IPS DF 6.9 (cell line): ENCODE measurements at regions not wholly inside any gene's neighbourhood (a gene's known extent, or its start where the extent isn't known, plus 50 kb on each side); places are given as distances from the start of the nearest gene placed in this dataset.
"Not testable (repeated sequence)": the region's sequence is repeated elsewhere in the genome, so short reads cannot be mapped to it uniquely, and the experiment has no call there.

Source experiments
- DNase-seq: peaks from one replicate; pipeline ENCODE4 v3.0.0-alpha.2; 2013; ENCODE audit warnings: low read depth, low spot score
- H3K27ac ChIP-seq: one replicate; pipeline ENCODE4 v1.5.1; 2013; ENCODE audit warnings: low read length, control low read depth
- H3K27me3 ChIP-seq: 2 replicates; pipeline ENCODE4 v1.6.1; 2013; ENCODE audit warnings: mild to moderate bottlenecking, low read length; ENCODE audit not compliant: control insufficient read depth, insufficient read depth
- H3K36me3 ChIP-seq: 2 replicates; pipeline ENCODE4 v1.6.1; 2013; ENCODE audit warnings: low read length; ENCODE audit not compliant: control insufficient read depth, insufficient read depth
- H3K4me1 ChIP-seq: 2 replicates; pipeline ENCODE4 v1.6.1; 2013; ENCODE audit warnings: low read length; ENCODE audit not compliant: control insufficient read depth, insufficient read depth
- H3K4me3 ChIP-seq: 2 replicates; pipeline ENCODE4 v1.5.1; 2013; ENCODE audit warnings: mild to moderate bottlenecking, low read length
- H3K9me3 ChIP-seq: 2 replicates; pipeline ENCODE4 v1.6.1; 2013; ENCODE audit warnings: low read length, inconsistent platforms; ENCODE audit not compliant: control insufficient read depth, insufficient read depth
- WGBS: extraction: QIAGEN DNeasy Blood & Tissue Kit; methylation state at CpG from one replicate; pipeline ENCODE4 v1.1.7; 2013; ENCODE audit warnings: mixed read lengths, missing lambda C conversion rate; ENCODE audit not compliant: insufficient read length, insufficient coverage; 5-methylcytosine and 5-hydroxymethylcytosine counted together

GRCh38 chr1:213415691-213416380 is 364.8 kb downstream of the RPS6KC1 start:
- no peaks in the 10 kb centered on the region; the same call in 1 of the 2 replicates for H3K4me1 ChIP-seq
- H3K27ac ChIP-seq: no peak overlapping the region
- WGBS: no CpG with 5 or more reads among the region's 10 CpGs
- H3K4me3 ChIP-seq: no peak overlapping the region
- no peaks in the 10 kb centered on the region for H3K36me3 ChIP-seq
- H3K9me3 ChIP-seq: no peaks in the 10 kb centered on the region
- no peaks in the 10 kb centered on the region for H3K27me3 ChIP-seq
- DNase-seq: no peak

- Histone ChIP-seq H3K36me3 (no peaks in the 10 kb centered on the region), H3K27me3 (no peaks in the 10 kb centered on the region), H3K4me1 (no peaks in the 10 kb centered on the region; the same call in 1 of the 2 replicates), H3K27ac (no peak overlapping the region), H3K9me3 (no peaks in the 10 kb centered on the region), H3K4me3 (no peak overlapping the region)
- WGBS: no CpG with 5 or more reads among the region's 17 CpGs
- DNase-seq: no peak
Observed at GRCh38 chr1:213416461-213417224, 365.6 kb downstream of the RPS6KC1 start.

GRCh38 chr1:213417225-213417820 is 366.3 kb downstream of the RPS6KC1 start:
- Histone ChIP-seq H3K4me1 (no peaks in the 10 kb centered on the region; the same call in 1 of the 2 replicates), H3K36me3 (no peaks in the 10 kb centered on the region), H3K27me3 (no peaks in the 10 kb centered on the region), H3K4me3 (no peak overlapping the region), H3K27ac (no peak overlapping the region), H3K9me3 (no peaks in the 10 kb centered on the region)
- DNase-seq: no peak
- no CpG with 5 or more reads among the region's 14 CpGs for WGBS

- no CpG with 5 or more reads among the region's 5 CpGs for WGBS
- no peak overlapping the region for H3K27ac ChIP-seq
- no peaks in the 10 kb centered on the region for H3K27me3 ChIP-seq
- no peaks in the 10 kb centered on the region for H3K9me3 ChIP-seq
- no peaks in the 10 kb centered on the region; the same call in 1 of the 2 replicates for H3K4me1 ChIP-seq
- H3K36me3 ChIP-seq: no peaks in the 10 kb centered on the region
- DNase-seq: no peak
- H3K4me3 ChIP-seq: no peak overlapping the region
Observed at GRCh38 chr1:213417846-213418245, 366.8 kb downstream of the RPS6KC1 start.

- H3K9me3 ChIP-seq: no peaks in the 10 kb centered on the region
- H3K27ac ChIP-seq: no peak overlapping the region
- no peak overlapping the region for H3K4me3 ChIP-seq
- WGBS: no CpG with 5 or more reads among the region's 19 CpGs
- H3K36me3 ChIP-seq: no peaks in the 10 kb centered on the region
- no peak for DNase-seq
- H3K4me1 ChIP-seq: no peaks in the 10 kb centered on the region; the same call in 1 of the 2 replicates
- H3K27me3 ChIP-seq: no peaks in the 10 kb centered on the region
Observed at GRCh38 chr1:213418268-213419071, 367.4 kb downstream of the RPS6KC1 start.

DNA sequence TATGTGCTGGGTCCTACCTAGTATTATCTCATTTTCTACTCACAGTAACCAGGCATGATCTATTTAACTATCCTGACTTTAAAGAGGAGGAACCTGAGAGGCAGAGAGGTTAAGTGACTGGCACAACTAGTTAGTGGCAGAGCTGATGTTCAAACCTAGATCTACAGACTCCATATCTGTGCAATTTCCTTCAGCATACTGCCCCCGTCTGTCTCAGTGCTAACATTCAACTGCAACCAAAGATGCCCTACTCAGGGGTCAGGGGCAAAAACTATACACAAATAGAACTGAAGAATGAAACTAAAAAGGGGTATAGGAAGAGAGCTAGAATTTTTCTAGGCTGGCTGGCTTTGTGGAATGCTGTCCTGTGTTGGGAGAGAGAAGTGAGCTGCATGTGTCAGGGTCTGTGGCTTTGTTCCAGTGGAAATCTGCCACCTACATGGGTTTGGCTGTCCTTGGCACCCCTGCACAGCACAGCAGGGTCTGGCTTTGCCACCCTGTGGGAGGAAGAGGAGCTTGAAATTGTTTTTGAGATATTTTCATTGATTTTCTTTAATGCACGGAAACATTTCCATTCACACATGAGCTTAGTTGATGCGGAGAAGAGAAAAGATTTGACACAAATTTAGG is 368.5 kb downstream of the RPS6KC1 start:
- DNase-seq: no peak
- WGBS: no CpG with 5 or more reads among the region's 3 CpGs
- no peaks in the 10 kb centered on the region for H3K27me3 ChIP-seq

DNA sequence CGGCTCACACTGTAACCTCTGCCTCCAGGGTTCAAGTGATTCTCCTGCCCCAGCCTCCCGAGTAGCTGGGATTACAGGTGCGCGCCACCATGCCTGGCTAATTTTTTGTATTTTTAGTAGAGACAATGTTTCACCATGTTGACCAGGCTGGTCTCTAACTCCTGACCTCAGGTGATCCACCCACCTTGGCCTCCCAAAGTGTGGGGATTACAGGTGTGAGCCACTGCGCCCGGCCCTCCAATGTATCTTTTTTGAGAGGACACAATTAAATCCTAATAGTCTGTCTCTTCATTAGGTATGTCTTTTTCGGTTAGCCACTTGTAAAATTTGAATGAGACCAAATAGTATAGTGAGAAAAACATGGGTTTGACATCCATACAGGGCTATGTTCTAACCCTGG is 370.1 kb downstream of the RPS6KC1 start:
- not testable (repeated sequence) for H3K9me3 ChIP-seq, H3K4me3 ChIP-seq, H3K27ac ChIP-seq, H3K27me3 ChIP-seq, DNase-seq, H3K4me1 ChIP-seq, H3K36me3 ChIP-seq
- no CpG with 5 or more reads among the region's 7 CpGs for WGBS

More for the DNA sequence above, 368.5 kb downstream of the RPS6KC1 start:
- Histone ChIP-seq H3K27ac (no peak overlapping the region), H3K4me1 (no peaks in the 10 kb centered on the region; the same call in 1 of the 2 replicates), H3K4me3 (no peak overlapping the region), H3K36me3 (no peaks in the 10 kb centered on the region), H3K9me3 (no peaks in the 10 kb centered on the region)

- no peaks in the 10 kb centered on the region for H3K27me3 ChIP-seq
- H3K36me3 ChIP-seq: no peaks in the 10 kb centered on the region
- no peak overlapping the region for H3K27ac ChIP-seq
- no peaks in the 10 kb centered on the region; the same call in 1 of the 2 replicates for H3K4me1 ChIP-seq
- WGBS: no CpG with 5 or more reads among the region's 4 CpGs
- H3K9me3 ChIP-seq: no peaks in the 10 kb centered on the region
- no peak overlapping the region for H3K4me3 ChIP-seq
- no peak for DNase-seq
Observed at GRCh38 chr1:213423041-213423440, 372.0 kb downstream of the RPS6KC1 start.

- H3K4me1 ChIP-seq: no peaks in the 10 kb centered on the region; the same call in 1 of the 2 replicates
- no CpG with 5 or more reads among the region's 12 CpGs for WGBS
- DNase-seq: no peak
Observed at GRCh38 chr1:213423605-213424004, 372.6 kb downstream of the RPS6KC1 start.

More at GRCh38 chr1:213423605-213424004, 372.6 kb downstream of the RPS6KC1 start:
- Histone ChIP-seq H3K36me3 (no peaks in the 10 kb centered on the region), H3K27ac (no peak overlapping the region), H3K27me3 (no peaks in the 10 kb centered on the region), H3K9me3 (no peaks in the 10 kb centered on the region), H3K4me3 (no peak overlapping the region)
